Fibroblast of the conjunctiva (primary cell): ENCODE measurements at regions not wholly inside any gene's neighbourhood (a gene's known extent, or its start where the extent isn't known, plus 50 kb on each side); places are given as distances from the start of the nearest gene placed in this dataset.

Source experiments
- DNase-seq: peaks from one replicate; pipeline ENCODE4 v3.0.0-alpha.2; 2010; ENCODE audit warnings: low read depth

DNA sequence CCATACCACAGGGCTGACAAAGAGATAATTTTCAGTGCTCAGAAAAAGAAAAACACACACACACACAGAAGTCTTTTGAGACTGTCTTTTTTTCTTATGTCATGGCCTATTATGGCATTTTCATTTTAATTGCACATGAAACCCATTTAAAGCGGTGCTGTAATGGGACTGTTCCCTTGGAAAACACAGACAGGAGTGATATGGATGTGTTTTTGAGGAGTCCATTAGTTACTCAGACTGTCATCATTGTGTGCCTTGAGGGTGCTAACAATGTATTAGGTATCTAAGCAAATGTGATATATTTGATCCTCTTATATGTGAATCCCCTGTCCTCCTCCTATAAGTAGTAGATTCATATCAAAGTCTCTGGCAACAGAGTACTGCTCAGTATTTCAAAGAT is 642.0 kb upstream of the WWC1 start:
- no peak for DNase-seq

DNA sequence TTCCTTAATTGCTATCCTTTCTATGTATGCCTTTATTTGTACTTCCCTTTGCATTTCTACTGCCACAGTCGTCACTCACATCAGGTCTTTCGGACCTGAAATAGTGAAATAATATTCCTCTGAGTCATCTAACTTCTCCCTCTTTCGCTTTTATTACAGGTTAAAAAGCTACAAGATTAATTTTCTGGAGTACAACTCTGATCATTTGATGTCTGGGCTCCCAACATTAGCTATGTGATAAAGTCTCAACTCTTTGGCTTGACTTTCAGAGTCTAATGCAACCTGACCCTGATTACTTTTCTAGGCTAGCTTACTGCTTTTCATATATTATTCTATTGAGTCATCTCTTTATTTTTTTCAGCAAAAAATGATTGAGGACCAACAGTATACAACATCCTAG is 638.8 kb upstream of the WWC1 start:
- DNase-seq: no peak

DNA sequence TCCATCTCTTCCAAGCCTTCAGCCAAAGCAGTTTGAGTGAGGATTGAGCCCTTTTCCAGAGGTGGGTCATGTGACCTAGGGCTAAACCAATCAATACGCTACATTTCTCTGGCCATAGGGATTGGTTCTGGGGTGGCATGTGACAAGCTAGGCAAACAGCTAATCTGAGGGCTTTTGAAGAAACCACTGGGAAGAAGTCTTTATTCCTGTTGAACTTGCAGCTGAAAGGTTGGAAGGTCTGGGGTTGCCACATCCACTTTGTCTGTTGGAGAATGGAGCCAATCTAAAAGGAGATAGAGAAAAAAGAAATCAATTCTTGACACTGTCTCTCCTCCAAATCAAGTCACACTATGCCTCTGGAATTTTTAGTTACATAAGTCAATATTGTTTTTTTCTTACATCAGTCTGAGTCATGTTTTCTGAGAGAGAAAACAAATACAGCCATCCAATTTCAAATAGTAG is 637.8 kb upstream of the WWC1 start:
- DNase-seq: no peak

DNA sequence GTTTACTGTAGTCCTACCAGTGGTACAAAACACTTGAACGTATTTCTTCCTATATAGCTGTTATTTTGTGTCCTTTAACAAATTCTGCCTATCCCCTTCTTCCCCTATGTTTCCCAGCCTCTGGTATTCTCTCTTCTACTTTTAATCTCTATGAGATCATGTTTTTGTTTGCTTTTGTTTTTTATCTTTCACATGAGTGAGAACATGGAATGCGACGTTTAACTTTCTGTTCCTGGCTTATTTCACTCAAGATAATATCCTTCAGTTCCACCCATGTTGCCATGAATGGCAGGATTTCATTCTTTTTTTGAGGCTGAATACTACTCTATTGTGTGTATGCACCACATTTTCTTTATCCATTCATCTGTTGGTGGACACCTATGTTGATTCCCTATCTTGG is 634.4 kb upstream of the WWC1 start:
- no peak for DNase-seq

- no peak for DNase-seq
Observed at GRCh38 chr5:167658889-167659288, 632.6 kb upstream of the WWC1 start.

- DNase-seq: no peak
Observed at GRCh38 chr5:167661605-167662004, 629.8 kb upstream of the WWC1 start.

DNA sequence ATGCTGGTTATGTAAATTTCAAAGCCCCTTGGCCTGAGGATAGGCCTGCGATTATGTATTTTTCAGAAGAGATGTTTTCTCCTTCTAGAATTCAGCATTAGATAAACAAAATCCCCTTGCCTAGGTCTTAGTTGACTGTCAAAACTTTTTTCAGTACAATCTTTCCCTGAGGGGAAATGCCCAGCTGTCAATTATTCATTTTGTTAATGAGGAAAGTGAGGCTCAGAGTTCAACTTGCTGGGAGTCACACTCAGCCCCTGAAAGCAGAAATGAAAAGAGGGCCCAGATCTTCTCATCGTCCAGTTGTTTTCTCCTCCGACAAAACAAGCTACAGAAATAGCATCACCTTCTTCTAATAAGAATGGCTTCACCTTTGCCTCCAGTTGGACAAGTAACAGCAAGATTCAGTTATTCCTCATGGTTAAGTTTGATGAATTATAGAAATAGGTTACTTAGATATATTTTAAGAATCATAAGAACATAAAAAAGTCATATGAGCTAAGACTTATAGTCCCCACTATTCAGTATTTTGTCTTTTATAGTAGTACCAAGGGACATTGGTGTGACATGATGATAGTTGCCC is 627.1 kb upstream of the WWC1 start:
- no peak for DNase-seq

DNA sequence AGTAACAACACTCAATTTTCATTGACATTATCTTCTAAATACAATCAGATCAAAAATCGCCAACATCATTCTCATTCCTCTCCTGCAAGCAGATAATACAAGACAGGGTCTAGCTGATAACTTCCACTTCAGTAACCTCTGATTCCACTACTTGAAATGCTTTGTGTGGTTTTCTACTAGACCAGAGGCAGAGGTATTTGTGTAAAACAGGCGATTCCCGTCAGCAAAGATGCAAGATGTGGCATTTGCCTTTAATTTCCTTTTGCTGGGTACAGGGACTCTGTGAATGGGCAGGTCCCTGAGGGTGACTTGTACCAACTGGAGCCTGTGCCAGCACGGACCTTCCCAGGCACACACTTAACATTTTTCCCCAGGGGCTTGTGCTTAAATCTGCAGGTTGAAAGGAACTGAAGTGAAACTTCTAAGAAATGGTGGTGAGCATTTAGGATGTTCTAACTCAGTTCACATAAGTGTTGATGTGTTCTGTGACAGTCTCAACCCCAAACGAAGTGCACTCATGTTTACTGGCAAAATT is 625.5 kb upstream of the WWC1 start:
- no peak for DNase-seq

GRCh38 chr5:167671176-167671575 is 620.3 kb upstream of the WWC1 start:
- DNase-seq: no peak

GRCh38 chr5:167673942-167674341 is 617.5 kb upstream of the WWC1 start:
- no peak for DNase-seq

- no peak for DNase-seq
Observed at GRCh38 chr5:167678481-167678880, 613.0 kb upstream of the WWC1 start.

GRCh38 chr5:167684251-167684650 is 607.2 kb upstream of the WWC1 start:
- DNase-seq: no peak

GRCh38 chr5:167688341-167689130 is 602.9 kb upstream of the WWC1 start:
- peak; percentile 18 for DNase-seq

DNA sequence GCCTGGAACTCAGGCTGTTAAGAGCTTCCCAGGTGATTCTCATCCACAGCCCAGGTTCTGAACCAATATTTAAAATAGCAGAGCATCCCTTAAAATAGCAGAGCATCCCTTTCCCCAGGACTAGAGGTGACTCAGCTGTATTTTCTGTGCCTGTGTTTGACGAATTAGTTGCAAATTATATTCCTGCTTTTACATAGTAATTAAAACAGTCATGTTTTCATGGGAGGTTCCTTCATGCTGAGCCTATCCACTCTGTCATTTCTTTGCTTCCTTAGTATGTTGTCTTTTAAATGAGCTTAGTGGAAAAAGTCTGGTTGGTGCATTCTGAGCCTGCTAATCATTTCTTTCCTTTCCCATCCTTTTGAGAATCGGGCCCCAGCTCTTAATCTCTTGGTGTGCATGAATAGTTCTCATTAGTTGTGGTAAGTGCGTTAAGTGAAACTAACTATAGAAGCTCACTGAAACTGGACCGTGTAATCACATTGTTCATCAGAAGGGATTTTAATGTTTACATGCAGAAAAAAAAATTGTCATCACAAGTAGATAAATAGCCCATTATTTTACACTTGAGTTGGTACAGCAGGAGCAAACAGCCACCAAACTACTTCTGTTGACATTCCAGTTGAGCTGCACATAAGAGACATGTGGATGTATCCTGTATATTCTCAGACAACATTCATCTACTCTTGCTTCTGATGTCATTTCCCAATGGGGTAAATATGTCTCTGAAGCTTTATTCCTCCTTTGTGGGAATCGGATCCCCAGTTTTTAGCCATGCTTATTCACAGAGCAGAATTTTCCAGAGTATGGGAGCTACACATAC is 596.9 kb upstream of the WWC1 start:
- no peak for DNase-seq

- no peak for DNase-seq
Observed at GRCh38 chr5:167696558-167697314, 594.7 kb upstream of the WWC1 start.

- peak; percentile 95 for DNase-seq
Observed at GRCh38 chr5:167699432-167699831, 592.0 kb upstream of the WWC1 start.

GRCh38 chr5:167701051-167701450 is 590.4 kb upstream of the WWC1 start:
- no peak for DNase-seq

GRCh38 chr5:167702014-167702413 is 589.4 kb upstream of the WWC1 start:
- no peak for DNase-seq

GRCh38 chr5:167708449-167708848 is 583.0 kb upstream of the WWC1 start:
- DNase-seq: no peak

- DNase-seq: no peak
Observed at GRCh38 chr5:167709625-167710024, 581.8 kb upstream of the WWC1 start.

DNA sequence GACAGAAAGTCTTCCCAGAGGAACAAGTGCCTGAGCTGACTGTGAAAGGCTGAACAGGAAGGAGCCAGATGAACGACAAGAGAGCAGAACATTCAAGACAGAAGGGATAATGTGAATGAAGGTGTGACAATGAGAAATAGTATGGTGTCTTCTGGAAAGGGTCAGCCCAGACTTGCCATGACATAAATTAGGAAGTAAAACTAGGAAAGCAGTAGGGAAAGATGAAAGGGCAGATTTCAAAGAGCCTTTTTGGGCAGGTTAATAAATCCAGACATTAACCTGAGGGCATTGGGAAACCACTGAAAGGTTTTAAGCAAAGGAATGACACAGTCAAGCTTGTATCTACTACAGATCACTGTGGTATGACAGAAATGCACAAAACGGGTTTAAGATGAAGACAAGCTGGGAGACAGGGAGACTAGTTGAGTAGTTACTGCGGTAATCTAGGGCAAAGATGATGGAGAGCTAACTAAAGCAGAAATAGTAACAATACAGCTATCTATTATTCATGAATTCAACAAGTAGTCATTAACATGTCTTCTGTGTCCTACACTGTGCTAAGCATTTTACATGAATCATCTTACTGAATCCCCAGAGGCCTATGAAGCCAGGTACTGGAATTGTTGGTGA is 580.9 kb upstream of the WWC1 start:
- no peak for DNase-seq
